ENCODE measurements at regions not wholly inside any gene's neighbourhood (a gene's known extent, or its start where the extent isn't known, plus 50 kb on each side); places are given as distances from the start of the nearest gene placed in this dataset.

GRCh38 chr5:61614606-61615005 is 282.5 kb downstream of the ZSWIM6 start:
- in situ Hi-C loops (cut with HindIII; ENCODE audit: low sequenced_read_pairs): no loop called here
- H3K4me3 ChIP-seq (ENCODE audit: low read depth, low read length): no peak overlapping the region
- no peak for TF ChIP-seq CTCF (IDR thresholded peaks at IDR 0.05; ENCODE audit: low read depth, low read length, missing control alignments)
- no peak for DNase-seq (ENCODE audit: low read depth)

GRCh38 chr5:61617039-61617438 is 285.0 kb downstream of the ZSWIM6 start:
- DNase-seq (ENCODE audit: low read depth): no peak
- no peak for TF ChIP-seq CTCF (IDR thresholded peaks at IDR 0.05; ENCODE audit: low read depth, low read length, missing control alignments)
- in situ Hi-C loops (cut with HindIII; ENCODE audit: low sequenced_read_pairs): no loop called here
- H3K4me3 ChIP-seq (ENCODE audit: low read depth, low read length): no peak overlapping the region

GRCh38 chr5:61617995-61618525 is 286.0 kb downstream of the ZSWIM6 start:
- no peak for TF ChIP-seq CTCF (IDR thresholded peaks at IDR 0.05; ENCODE audit: low read depth, low read length, missing control alignments)
- in situ Hi-C loops (cut with HindIII; ENCODE audit: low sequenced_read_pairs): no loop called here
- DNase-seq (ENCODE audit: low read depth): no peak
- H3K4me3 ChIP-seq (ENCODE audit: low read depth, low read length): no peak overlapping the region

- TF ChIP-seq CTCF (IDR thresholded peaks at IDR 0.05; ENCODE audit: low read depth, low read length, missing control alignments): no peak
- in situ Hi-C loops (cut with HindIII; ENCODE audit: low sequenced_read_pairs): no loop called here
Observed at GRCh38 chr5:61618577-61618976, 286.5 kb downstream of the ZSWIM6 start.

GRCh38 chr5:61619289-61619688 is 287.2 kb downstream of the ZSWIM6 start:
- no peak for TF ChIP-seq CTCF (IDR thresholded peaks at IDR 0.05; ENCODE audit: low read depth, low read length, missing control alignments)

More at GRCh38 chr5:61618577-61618976, 286.5 kb downstream of the ZSWIM6 start:
- H3K4me3 ChIP-seq (ENCODE audit: low read depth, low read length): no peak overlapping the region
- no peak for DNase-seq (ENCODE audit: low read depth)

GRCh38 chr5:61619777-61620518 is 287.9 kb downstream of the ZSWIM6 start:
- TF ChIP-seq CTCF (IDR thresholded peaks at IDR 0.05; ENCODE audit: low read depth, low read length, missing control alignments): no peak
- no peak for DNase-seq (ENCODE audit: low read depth)
- H3K4me3 ChIP-seq (ENCODE audit: low read depth, low read length): no peak overlapping the region
- in situ Hi-C loops (cut with HindIII; ENCODE audit: low sequenced_read_pairs): no loop called here

More at GRCh38 chr5:61619289-61619688, 287.2 kb downstream of the ZSWIM6 start:
- in situ Hi-C loops (cut with HindIII; ENCODE audit: low sequenced_read_pairs): no loop called here
- no peak for DNase-seq (ENCODE audit: low read depth)
- H3K4me3 ChIP-seq (ENCODE audit: low read depth, low read length): no peak overlapping the region
